Left colon (tissue), 2 donors: ENCODE measurements at regions not wholly inside any gene's neighbourhood (a gene's known extent, or its start where the extent isn't known, plus 50 kb on each side); places are given as distances from the start of the nearest gene placed in this dataset.
"Not testable (repeated sequence)": the region's sequence is repeated elsewhere in the genome, so short reads cannot be mapped to it uniquely, and the experiment has no call there.

Experiments
- ATAC-seq: fragments of 200-7000 bp; cut with Tn5 transposase; one replicate; pipeline ENCODE4 v1.9.1; 2020; ENCODE audit warnings: mild to moderate bottlenecking, moderate library complexity
- DNase-seq, 2 donors: peaks; one replicate each; pipeline ENCODE4 v3.0.0-alpha.2; 2020
- intact Hi-C, 2 donors: fragments of 100-400 bp; cut with DNase I in 1 of 2; cut with micrococcal nuclease in 1 of 2; formaldehyde crosslinking; loops; one replicate each; pipeline versions ENCODE4 v1.11.2 to v1.14.0; 2022; cut with DNase I, micrococcal nuclease
- donor health status: DM: no; HTN: no; CAD: no.
- donor health status: DM: yes; HTN: yes; CAD: no.

GRCh38 chr18:76057386-76057785, 437.7 kb downstream of the ZNF516 start:
- no peak for ATAC-seq
- intact Hi-C loops = no loop called here
- DNase-seq = no peak

GRCh38 chr18:76056471-76057110, 438.5 kb downstream of the ZNF516 start:
- intact Hi-C loops = no loop called here
- DNase-seq (peak in 1 of 2 donors; percentile 9), ATAC-seq (no peak)

GRCh38 chr18:76055578-76055977, 439.5 kb downstream of the ZNF516 start:
- intact Hi-C loops = no loop called here
- no peak for ATAC-seq
- DNase-seq = no peak

GRCh38 chr18:76055025-76055424, 440.0 kb downstream of the ZNF516 start:
- ATAC-seq = no peak
- DNase-seq = no peak
- intact Hi-C loops = no loop called here

- intact Hi-C loops = no loop called here
- no peak for DNase-seq
- ATAC-seq = no peak
These were observed 440.9 kb downstream of the ZNF516 start for GRCh38 chr18:76054156-76054555.

GRCh38 chr18:76053551-76053950, 441.5 kb downstream of the ZNF516 start:
- ATAC-seq (no peak), DNase-seq (no peak)
- intact Hi-C loops = no loop called here

GRCh38 chr18:76052227-76052595, 442.8 kb downstream of the ZNF516 start:
- ATAC-seq = no peak
- no peak for DNase-seq
- intact Hi-C loops = no loop called here

- ATAC-seq = no peak
- intact Hi-C loops = no loop called here
These were observed 443.4 kb downstream of the ZNF516 start for GRCh38 chr18:76051396-76052226.

GRCh38 chr18:76046221-76046620, 448.8 kb downstream of the ZNF516 start:
- no peak for DNase-seq
- no peak for ATAC-seq
- intact Hi-C loops = no loop called here

More at GRCh38 chr18:76051396-76052226, 443.4 kb downstream of the ZNF516 start:
- no peak for DNase-seq

GRCh38 chr18:76042511-76042910, 452.5 kb downstream of the ZNF516 start:
- ATAC-seq = no peak
- intact Hi-C loops = no loop called here
- DNase-seq = no peak

GRCh38 chr18:76018210-76018609, 476.8 kb downstream of the ZNF516 start:
- ATAC-seq (no peak), DNase-seq (no peak)
- intact Hi-C loops = no loop called here

GRCh38 chr18:76013057-76013456, 482.0 kb downstream of the ZNF516 start:
- ATAC-seq = no peak
- DNase-seq = no peak
- intact Hi-C loops = no loop called here

- ATAC-seq (no peak), DNase-seq (no peak)
- intact Hi-C loops = no loop called here
These were observed 489.3 kb downstream of the ZNF516 start for GRCh38 chr18:76005632-76006208.

- ATAC-seq, DNase-seq, intact Hi-C loops: not testable (repeated sequence)
These were observed 507.1 kb downstream of the ZNF516 start for GRCh38 chr18:75987913-75988312.

- DNase-seq = no peak
- no peak for ATAC-seq
- intact Hi-C loops = no loop called here
These were observed 510.2 kb downstream of the ZNF516 start for GRCh38 chr18:75984853-75985252.

- intact Hi-C loops = no loop called here
These were observed 513.9 kb downstream of the ZNF516 start for GRCh38 chr18:75981102-75981501.

GRCh38 chr18:75977081-75977480, 518.0 kb downstream of the ZNF516 start:
- DNase-seq (no peak), ATAC-seq (no peak)
- intact Hi-C loops = no loop called here

More at GRCh38 chr18:75981102-75981501, 513.9 kb downstream of the ZNF516 start:
- ATAC-seq (no peak), DNase-seq (no peak)

- DNase-seq = no peak
- intact Hi-C loops = no loop called here
- ATAC-seq = no peak
These were observed 524.8 kb downstream of the ZNF516 start for GRCh38 chr18:75970212-75970611.

GRCh38 chr18:75966431-75966830, 528.6 kb downstream of the ZNF516 start:
- ATAC-seq = no peak
- intact Hi-C loops = no loop called here
- DNase-seq = no peak

GRCh38 chr18:75962036-75962572, 532.9 kb downstream of the ZNF516 start:
- DNase-seq (no peak), ATAC-seq (no peak)
- intact Hi-C loops = no loop called here
